Cardiac fibroblast (primary cell): ENCODE measurements at regions not wholly inside any gene's neighbourhood (a gene's known extent, or its start where the extent isn't known, plus 50 kb on each side); places are given as distances from the start of the nearest gene placed in this dataset.

Source experiments
- DNase-seq, 2 donors: peaks; one replicate each; pipeline versions ENCODE4 v3.0.0 to v3.0.0-alpha.2; 2010; ENCODE audit warnings: low read depth in 2 of 2
- H3K4me3 ChIP-seq, 2 donors: replicated peaks in 1 of 2; 1 replicate in 1 of 2; 2 replicates in 1 of 2; pipeline ENCODE4 v1.5.1; 2011; ENCODE audit warnings: low read depth in 2 of 2, low read length in 2 of 2, mild to moderate bottlenecking in 2 of 2, moderate library complexity in 1 of 2
- CTCF ChIP-seq: IDR thresholded peaks from one replicate; pipeline ENCODE4 v1.5.1; 2011; ENCODE audit warnings: low read depth, mild to moderate bottlenecking, low read length, inconsistent platforms

- DNase-seq, result no peak
- TF ChIP-seq CTCF, result no peak
- no peak overlapping the region for H3K4me3 ChIP-seq
Observed at GRCh38 chr14:51333299-51333698, 93.3 kb downstream of the TMX1 start.

DNA sequence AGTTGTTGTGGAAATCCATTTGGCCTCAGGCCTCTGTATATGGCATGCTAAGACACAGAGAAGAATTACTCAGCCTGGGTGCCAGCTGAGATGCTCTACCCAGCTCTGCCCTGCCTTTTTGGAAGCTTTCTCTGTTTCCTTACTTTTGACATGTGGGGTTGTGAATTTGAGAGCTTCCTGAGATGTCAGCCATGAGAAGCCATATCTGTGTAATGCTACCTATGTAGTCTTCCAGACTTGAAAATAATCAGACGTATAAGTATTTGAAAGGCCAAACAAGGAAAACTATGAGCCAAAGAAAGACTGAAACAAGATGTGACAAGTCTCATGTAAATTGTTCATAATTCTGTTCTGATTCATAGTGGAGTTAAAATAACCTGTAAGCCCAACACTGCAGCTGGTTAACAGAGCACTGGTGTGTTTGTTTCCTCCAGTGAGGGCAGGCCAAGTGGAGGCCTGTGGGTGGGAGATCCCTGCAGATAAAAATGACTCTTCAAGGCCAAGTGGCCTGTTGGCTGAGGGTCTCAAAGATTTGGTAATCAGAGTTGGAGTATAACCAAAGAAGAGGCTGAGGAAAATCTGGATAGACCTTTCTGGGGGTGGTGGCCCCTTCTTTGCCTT, 94.0 kb downstream of the TMX1 start:
- DNase-seq, result peak in 1 of 2 donors; percentile 18
- no peak overlapping the region for H3K4me3 ChIP-seq
- no peak for TF ChIP-seq CTCF

GRCh38 chr14:51334566-51334965, 94.5 kb downstream of the TMX1 start:
- TF ChIP-seq CTCF, result no peak
- DNase-seq, result no peak

DNA sequence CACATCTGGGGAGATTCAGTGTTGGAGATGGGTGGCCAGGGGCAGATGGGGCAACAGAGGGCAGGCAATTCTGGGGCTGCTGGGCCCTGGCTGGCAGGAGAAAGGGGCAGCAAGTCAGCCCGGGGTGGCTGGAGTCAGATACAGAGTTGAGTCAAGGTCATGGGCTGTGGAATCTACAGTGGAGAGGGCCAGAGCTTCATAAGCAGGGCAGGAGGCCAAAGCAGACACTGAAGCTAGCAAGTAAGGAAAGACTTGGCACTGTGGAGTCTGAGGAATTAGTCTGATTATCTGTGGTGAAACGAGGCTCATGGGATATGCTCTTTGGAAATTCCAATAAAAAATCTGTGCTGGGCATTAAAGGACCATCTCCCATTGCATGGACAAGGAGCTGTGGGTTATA, 95.5 kb downstream of the TMX1 start:
- DNase-seq, result peak in 1 of 2 donors; percentile 73
- TF ChIP-seq CTCF, result no peak
- H3K4me3 ChIP-seq, result no peak overlapping the region

More at GRCh38 chr14:51334566-51334965, 94.5 kb downstream of the TMX1 start:
- H3K4me3 ChIP-seq, result no peak overlapping the region

DNA sequence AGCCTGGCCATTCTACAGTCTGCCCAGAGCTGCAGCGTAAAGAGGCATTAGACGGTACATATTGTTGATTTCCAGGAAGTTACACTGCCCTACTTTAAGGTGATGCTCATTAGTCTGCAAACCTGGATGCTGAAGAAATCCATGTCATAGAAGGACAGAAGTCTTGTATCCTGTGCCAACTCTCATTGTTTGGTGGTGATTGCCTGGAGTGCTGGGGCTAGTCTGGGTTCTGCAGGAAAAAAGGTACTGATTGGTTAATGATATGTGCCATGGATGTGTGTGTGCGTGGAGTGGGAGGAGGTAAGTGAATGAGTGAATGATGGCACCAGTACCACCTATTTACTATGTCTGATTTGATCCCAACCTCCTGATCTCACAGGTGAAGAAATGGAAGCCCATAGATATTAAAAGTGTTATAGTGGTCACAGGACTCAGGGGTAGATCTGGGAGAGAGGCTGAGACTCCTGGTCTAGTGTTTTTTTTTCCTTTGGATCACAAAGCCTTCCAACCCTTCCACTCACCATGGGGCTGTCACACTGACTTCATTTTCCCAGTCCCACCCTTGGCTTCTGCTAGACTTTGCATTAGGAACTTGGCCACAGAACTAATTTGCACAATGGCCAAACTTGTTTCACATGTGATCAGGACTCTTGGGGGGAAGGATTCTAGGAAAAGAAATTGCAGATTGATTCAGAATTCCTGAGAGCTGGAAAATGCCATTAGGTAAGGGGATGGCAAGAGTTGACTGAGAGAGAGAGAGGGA, 96.1 kb downstream of the TMX1 start:
- no peak overlapping the region for H3K4me3 ChIP-seq
- no peak for DNase-seq
- no peak for TF ChIP-seq CTCF

DNA sequence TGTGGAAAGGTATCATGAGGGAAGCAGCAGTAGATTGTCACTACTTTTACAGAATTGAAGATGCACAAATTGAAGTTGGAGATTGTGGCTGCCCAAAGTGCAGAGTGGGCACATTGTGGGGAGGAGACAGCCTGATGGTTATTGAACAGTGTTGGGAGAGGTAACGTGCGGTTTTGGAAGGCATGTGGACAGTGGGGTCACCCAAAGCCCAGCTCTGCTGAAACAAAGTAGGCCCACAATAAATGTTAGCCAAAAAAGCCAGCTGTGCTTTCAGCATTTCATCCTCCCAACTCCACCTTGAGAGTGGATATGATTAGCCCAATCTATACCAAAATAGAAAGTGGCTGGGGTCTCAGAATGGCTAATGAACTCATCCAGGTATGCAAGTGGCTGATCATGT, 96.7 kb downstream of the TMX1 start:
- no peak for DNase-seq
- no peak for TF ChIP-seq CTCF
- no peak overlapping the region for H3K4me3 ChIP-seq

GRCh38 chr14:51337520-51337919, 97.5 kb downstream of the TMX1 start:
- no peak for TF ChIP-seq CTCF
- DNase-seq, result no peak
- no peak overlapping the region for H3K4me3 ChIP-seq
